Thyroid gland (tissue), 4 donors: ENCODE measurements at regions not wholly inside any gene's neighbourhood (a gene's known extent, or its start where the extent isn't known, plus 50 kb on each side); places are given as distances from the start of the nearest gene placed in this dataset.

Experiments
- POLR2A ChIP-seq, 2 donors: fragments of 450-650 bp; IDR thresholded peaks; one replicate each; pipeline ENCODE4 v1.6.1; 2017; ENCODE audit warnings: antibody characterized with exemption in 2 of 2, mild to moderate bottlenecking in 2 of 2, moderate library complexity in 1 of 2
- TF ChIP-seq, protein P1 (sequence below), 6 experiments: fragments of 200-600 bp in 3 of 6; fragments of 450-650 bp in 3 of 6; sonication (generic) in 3 of 6; IDR thresholded peaks; one replicate each; pipeline ENCODE4 v1.5.1; 2016 to 2019; ENCODE audit warnings: antibody characterized with exemption in 6 of 6, mild to moderate bottlenecking in 2 of 6, inconsistent platforms in 1 of 6, moderate library complexity in 1 of 6

DNA sequence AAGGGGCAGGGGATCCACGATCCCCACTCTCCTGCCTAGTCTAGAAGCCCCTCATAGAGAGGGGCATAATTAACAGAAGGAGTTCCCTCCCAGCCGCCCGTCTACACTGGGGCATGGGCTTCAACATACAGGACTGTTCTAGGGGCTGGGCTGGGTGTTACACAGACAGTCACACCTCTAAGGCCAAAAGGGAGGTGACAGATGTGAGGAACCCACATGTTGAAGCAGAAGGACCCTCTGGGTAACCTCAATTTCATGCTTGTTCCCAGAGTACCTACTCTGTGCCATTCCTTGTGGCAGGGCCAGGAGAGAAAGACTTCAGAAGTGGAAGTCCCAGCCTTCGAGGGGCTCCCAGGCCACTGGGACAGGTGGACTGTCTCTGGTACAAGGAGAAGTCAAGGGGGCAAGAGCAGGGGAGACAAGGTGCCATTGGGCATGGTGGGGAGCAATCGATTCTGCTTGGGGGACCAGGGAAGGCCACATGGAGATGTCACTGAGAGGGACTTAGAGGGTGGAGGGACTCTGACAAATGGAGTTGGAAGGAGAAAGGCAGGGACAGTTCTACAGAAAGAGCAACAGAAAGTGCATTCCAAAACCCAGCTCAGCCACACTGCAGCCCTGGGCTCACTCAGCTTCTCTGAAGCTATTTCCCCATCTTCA, 71.3 kb downstream of the CPN2 start:
- TF ChIP-seq, protein P1, sequence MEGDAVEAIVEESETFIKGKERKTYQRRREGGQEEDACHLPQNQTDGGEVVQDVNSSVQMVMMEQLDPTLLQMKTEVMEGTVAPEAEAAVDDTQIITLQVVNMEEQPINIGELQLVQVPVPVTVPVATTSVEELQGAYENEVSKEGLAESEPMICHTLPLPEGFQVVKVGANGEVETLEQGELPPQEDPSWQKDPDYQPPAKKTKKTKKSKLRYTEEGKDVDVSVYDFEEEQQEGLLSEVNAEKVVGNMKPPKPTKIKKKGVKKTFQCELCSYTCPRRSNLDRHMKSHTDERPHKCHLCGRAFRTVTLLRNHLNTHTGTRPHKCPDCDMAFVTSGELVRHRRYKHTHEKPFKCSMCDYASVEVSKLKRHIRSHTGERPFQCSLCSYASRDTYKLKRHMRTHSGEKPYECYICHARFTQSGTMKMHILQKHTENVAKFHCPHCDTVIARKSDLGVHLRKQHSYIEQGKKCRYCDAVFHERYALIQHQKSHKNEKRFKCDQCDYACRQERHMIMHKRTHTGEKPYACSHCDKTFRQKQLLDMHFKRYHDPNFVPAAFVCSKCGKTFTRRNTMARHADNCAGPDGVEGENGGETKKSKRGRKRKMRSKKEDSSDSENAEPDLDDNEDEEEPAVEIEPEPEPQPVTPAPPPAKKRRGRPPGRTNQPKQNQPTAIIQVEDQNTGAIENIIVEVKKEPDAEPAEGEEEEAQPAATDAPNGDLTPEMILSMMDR (IDR thresholded peaks at IDR 0.05), result no peak
- no peak for TF ChIP-seq POLR2A (IDR thresholded peaks at IDR 0.05)
